GM18507 (cell line): ENCODE measurements at regions not wholly inside any gene's neighbourhood (a gene's known extent, or its start where the extent isn't known, plus 50 kb on each side); places are given as distances from the start of the nearest gene placed in this dataset.
"Not testable (repeated sequence)": the region's sequence is repeated elsewhere in the genome, so short reads cannot be mapped to it uniquely, and the experiment has no call there.

ENCODE experiments used
- DNase-seq: peaks from one replicate; pipeline ENCODE4 v3.0.0; 2011; ENCODE audit warnings: low read depth; ENCODE audit not compliant: insufficient read length; ENCODE audit errors: extremely low spot score
- FAIRE-seq: peaks from 2 replicates; lab custom pipeline; 2011; peaks lifted over from hg19 to GRCh38; lab: Jason Lieb, UNC

GRCh38 chr13:104984296-104984818 is 1551.1 kb downstream of the EFNB2 start:
- no peak for DNase-seq
- peak; percentile 82 for FAIRE-seq

GRCh38 chr13:104983601-104984000 is 1551.9 kb downstream of the EFNB2 start:
- FAIRE-seq (no peak), DNase-seq (no peak)

GRCh38 chr13:104980586-104980985 is 1554.9 kb downstream of the EFNB2 start:
- DNase-seq (no peak), FAIRE-seq (peak; percentile 12)

GRCh38 chr13:104979281-104980030 is 1556.0 kb downstream of the EFNB2 start:
- no peak for DNase-seq
- no peak for FAIRE-seq

- FAIRE-seq: no peak
- DNase-seq: no peak
Measured at GRCh38 chr13:104976986-104977385, 1558.5 kb downstream of the EFNB2 start.

GRCh38 chr13:104975272-104975671 is 1560.2 kb downstream of the EFNB2 start:
- FAIRE-seq: no peak
- no peak for DNase-seq

GRCh38 chr13:104968876-104969275 is 1566.6 kb downstream of the EFNB2 start:
- DNase-seq (no peak), FAIRE-seq (no peak)

GRCh38 chr13:104967836-104968630 is 1567.4 kb downstream of the EFNB2 start:
- no peak for FAIRE-seq
- no peak for DNase-seq

- DNase-seq (no peak), FAIRE-seq (no peak)
Measured at GRCh38 chr13:104967376-104967775, 1568.1 kb downstream of the EFNB2 start.

- FAIRE-seq: no peak
- DNase-seq: no peak
Measured at GRCh38 chr13:104962411-104962810, 1573.1 kb downstream of the EFNB2 start.

- DNase-seq: no peak
- no peak for FAIRE-seq
Measured at GRCh38 chr13:104961246-104961645, 1574.2 kb downstream of the EFNB2 start.

- DNase-seq: no peak
- FAIRE-seq: no peak
Measured at GRCh38 chr13:104954210-104954609, 1581.3 kb downstream of the EFNB2 start.

- no peak for FAIRE-seq
- DNase-seq: no peak
Measured at GRCh38 chr13:104953588-104953987, 1581.9 kb downstream of the EFNB2 start.

GRCh38 chr13:104949840-104950740 is 1585.4 kb downstream of the EFNB2 start:
- no peak for FAIRE-seq
- no peak for DNase-seq

GRCh38 chr13:104944176-104944575 is 1591.3 kb downstream of the EFNB2 start:
- no peak for FAIRE-seq
- DNase-seq: no peak

- FAIRE-seq (no peak), DNase-seq (no peak)
Measured at GRCh38 chr13:104943331-104943730, 1592.1 kb downstream of the EFNB2 start.

- FAIRE-seq: no peak
- DNase-seq: no peak
Measured at GRCh38 chr13:104937881-104938280, 1597.6 kb downstream of the EFNB2 start.

- DNase-seq (no peak), FAIRE-seq (no peak)
Measured at GRCh38 chr13:104936304-104936703, 1599.2 kb downstream of the EFNB2 start.

GRCh38 chr13:104920513-104920912 is 1614.9 kb downstream of the EFNB2 start:
- DNase-seq, FAIRE-seq: not testable (repeated sequence)

GRCh38 chr13:104920091-104920490 is 1615.4 kb downstream of the EFNB2 start:
- DNase-seq (no peak), FAIRE-seq (no peak)
